Neural cell (in vitro differentiated cells): ENCODE measurements at regions not wholly inside any gene's neighbourhood (a gene's known extent, or its start where the extent isn't known, plus 50 kb on each side); places are given as distances from the start of the nearest gene placed in this dataset.

Source experiments
- CTCF ChIP-seq: fragments of 450-650 bp; IDR thresholded peaks from 2 replicates; pipeline ENCODE4 v1.5.1; 2014; ENCODE audit warnings: antibody characterized with exemption, mild to moderate bottlenecking, moderate library complexity; ENCODE audit not compliant: poor library complexity, severe bottlenecking
- EZH2 ChIP-seq: fragments of 200-600, 300-800 bp; shearing (Covaris generic), sonication (generic); IDR thresholded peaks from 2 replicates; pipeline ENCODE4 v1.6.1; 2014; ENCODE audit warnings: antibody characterized with exemption, low read length, borderline replicate concordance, mild to moderate bottlenecking; ENCODE audit not compliant: insufficient read depth, poor library complexity, severe bottlenecking
- MXI1 ChIP-seq: fragments of 450-650 bp; conservative IDR thresholded peaks from 2 replicates; pipeline ENCODE4 v1.6.1; 2014; ENCODE audit warnings: antibody characterized with exemption, mild to moderate bottlenecking; ENCODE audit not compliant: poor library complexity, severe bottlenecking
- REST ChIP-seq: IDR thresholded peaks from 2 replicates; pipeline ENCODE4 v1.6.1; 2012; ENCODE audit warnings: borderline replicate concordance
- TAF1 ChIP-seq: IDR thresholded peaks from 2 replicates; pipeline ENCODE4 v1.6.1; 2012; ENCODE audit warnings: low read depth

GRCh38 chr9:129416821-129417539 lies 203.9 kb downstream of the C9orf50 start:
- TF ChIP-seq CTCF (no peak), MXI1 (no peak), REST (no peak), TAF1 (no peak), EZH2 (no peak)
